Neuronal stem cell (in vitro differentiated cells): ENCODE measurements at regions not wholly inside any gene's neighbourhood (a gene's known extent, or its start where the extent isn't known, plus 50 kb on each side); places are given as distances from the start of the nearest gene placed in this dataset.

Source experiments
- DNase-seq: peaks from one replicate; pipeline ENCODE4 v3.0.0-alpha.2; 2013; ENCODE audit warnings: low spot score
- H2AFZ ChIP-seq: one replicate; pipeline ENCODE4 v1.6.1; 2013; ENCODE audit warnings: mild to moderate bottlenecking, low read length, inconsistent platforms
- H2AK5ac ChIP-seq: 2 replicates; pipeline ENCODE4 v1.6.1; 2013; ENCODE audit warnings: low read depth, mild to moderate bottlenecking, inconsistent platforms, low read length, moderate library complexity, mixed read lengths
- H2BK120ac ChIP-seq: 2 replicates; pipeline ENCODE4 v1.6.1; 2013; ENCODE audit warnings: low read depth, mild to moderate bottlenecking, inconsistent platforms, low read length, moderate library complexity, mixed read lengths
- H2BK12ac ChIP-seq: one replicate; pipeline ENCODE4 v1.6.1; 2013; ENCODE audit warnings: low read length, inconsistent platforms
- H2BK15ac ChIP-seq: 2 replicates; pipeline ENCODE4 v1.6.1; 2013; ENCODE audit warnings: mild to moderate bottlenecking, low read length, inconsistent platforms, mixed read lengths
- H2BK5ac ChIP-seq: one replicate; pipeline ENCODE4 v1.6.1; 2013; ENCODE audit warnings: inconsistent platforms, mild to moderate bottlenecking, low read length, moderate library complexity
- H3K14ac ChIP-seq: one replicate; pipeline ENCODE4 v1.6.1; 2013; ENCODE audit warnings: low read length, inconsistent platforms
- H3K18ac ChIP-seq: 2 replicates; pipeline ENCODE4 v1.6.1; 2013; ENCODE audit warnings: low read length, inconsistent platforms
- H3K23ac ChIP-seq: 2 replicates; pipeline ENCODE4 v1.6.1; 2013; ENCODE audit warnings: low read depth, mild to moderate bottlenecking, mixed read lengths, low read length, inconsistent platforms; ENCODE audit not compliant: poor library complexity
- H3K27ac ChIP-seq: replicated peaks from 3 replicates; pipeline ENCODE4 v1.5.1; 2013; ENCODE audit warnings: low read length, inconsistent platforms
- H3K27me3 ChIP-seq, 3 experiments: 2 replicates each; pipeline ENCODE4 v1.6.1; 2013; ENCODE audit warnings: low read length in 3 of 3, mild to moderate bottlenecking in 2 of 3, inconsistent platforms in 1 of 3, low read depth in 1 of 3, mixed read lengths in 1 of 3, moderate library complexity in 1 of 3; ENCODE audit not compliant: control insufficient read depth in 3 of 3, insufficient read depth in 3 of 3
- H3K36me3 ChIP-seq, 2 donors: replicated peaks in 1 of 2; 2 replicates each; pipeline ENCODE4 v1.6.1; 2013; ENCODE audit warnings: low read length in 2 of 2; ENCODE audit not compliant: control insufficient read depth in 2 of 2, insufficient read depth in 2 of 2
- H3K4ac ChIP-seq: 2 replicates; pipeline ENCODE4 v1.6.1; 2013; ENCODE audit warnings: inconsistent platforms, mild to moderate bottlenecking, low read length, moderate library complexity
- H3K4me1 ChIP-seq, 2 donors: 1 replicate in 1 of 2; 2 replicates in 1 of 2; pipeline ENCODE4 v1.6.1; 2013; ENCODE audit warnings: low read length in 2 of 2, low read depth in 1 of 2; ENCODE audit not compliant: control insufficient read depth in 2 of 2, insufficient read depth in 1 of 2
- H3K4me2 ChIP-seq: one replicate; pipeline ENCODE4 v1.6.1; 2013; ENCODE audit warnings: mild to moderate bottlenecking, low read length, inconsistent platforms; ENCODE audit not compliant: insufficient read depth, poor library complexity, severe bottlenecking
- H3K4me3 ChIP-seq, 2 donors: 2 replicates each; pipeline ENCODE4 v1.5.1; 2013; ENCODE audit warnings: low read length in 2 of 2, mild to moderate bottlenecking in 2 of 2, inconsistent platforms in 1 of 2, moderate library complexity in 1 of 2
- H3K79me1 ChIP-seq: one replicate; pipeline ENCODE4 v1.6.1; 2013; ENCODE audit warnings: low read depth, mild to moderate bottlenecking, inconsistent platforms, low read length, moderate library complexity
- H3K9ac ChIP-seq: one replicate; pipeline ENCODE4 v1.6.1; 2013; ENCODE audit warnings: mild to moderate bottlenecking, low read depth, low read length, inconsistent platforms; ENCODE audit not compliant: poor library complexity
- H3K9me3 ChIP-seq, 2 donors: replicated peaks in 1 of 2; 2 replicates each; pipeline versions ENCODE3 to v1.6.1; 2013; ENCODE audit warnings: low read length in 2 of 2, mild to moderate bottlenecking in 2 of 2, inconsistent platforms in 1 of 2, low read depth in 1 of 2, mixed read lengths in 1 of 2, moderate library complexity in 1 of 2; ENCODE audit not compliant: control insufficient read depth in 2 of 2, insufficient read depth in 1 of 2
- H4K8ac ChIP-seq: one replicate; pipeline ENCODE4 v1.6.1; 2013; ENCODE audit warnings: low read depth, mild to moderate bottlenecking, inconsistent platforms, low read length, moderate library complexity
- H4K91ac ChIP-seq: one replicate; pipeline ENCODE4 v1.6.1; 2013; ENCODE audit warnings: low read length, low read depth, mild to moderate bottlenecking, inconsistent platforms; ENCODE audit not compliant: poor library complexity
- WGBS, 2 donors: extraction: QIAGEN DNeasy Blood & Tissue Kit; methylation state at CpG; one replicate each; pipeline ENCODE4 v1.1.7; 2013; ENCODE audit warnings: missing lambda C conversion rate in 2 of 2, mixed read lengths in 1 of 2; ENCODE audit not compliant: insufficient read length in 2 of 2, insufficient replicate concordance in 1 of 2; ENCODE audit errors: extremely low coverage in 2 of 2; 5-methylcytosine and 5-hydroxymethylcytosine counted together

GRCh38 chr12:90899456-90900182 is 55.4 kb downstream of the CCER1 start:
- DNase-seq, result no peak
- Histone ChIP-seq H2AFZ (no peak overlapping the region), H3K4ac (no peak overlapping the region), H3K4me2 (no peak overlapping the region), H3K36me3 (no peaks in the 10 kb centered on the region), H3K9me3 (no peaks in the 10 kb centered on the region), H3K4me1 (no peaks in the 10 kb centered on the region), H3K27ac (no peak overlapping the region), H3K14ac (no peak overlapping the region), H3K27me3 (no peaks in the 10 kb centered on the region), H4K91ac (no peak overlapping the region), H2BK5ac (no peak overlapping the region), H2BK12ac (no peak overlapping the region), H4K8ac (no peak overlapping the region), H3K9ac (no peak overlapping the region), H3K23ac (no peak overlapping the region), H2AK5ac (no peak overlapping the region), H3K18ac (no peak overlapping the region), H3K4me3 (no peak overlapping the region), H2BK120ac (no peak overlapping the region), H2BK15ac (no peak overlapping the region), H3K79me1 (no peaks in the 10 kb centered on the region)
- no CpG with 5 or more reads among the region's 4 CpGs for WGBS, 2 donors

- H3K79me1 ChIP-seq, result no peaks in the 10 kb centered on the region
- H4K91ac ChIP-seq, result no peak overlapping the region
- no peak overlapping the region for H3K4ac ChIP-seq
- no peak overlapping the region for H2BK120ac ChIP-seq
- H2AK5ac ChIP-seq, result no peak overlapping the region
- H2BK5ac ChIP-seq, result no peak overlapping the region
- H3K27ac ChIP-seq, result no peak overlapping the region
- no peak overlapping the region for H2BK12ac ChIP-seq
- no peak overlapping the region for H3K4me2 ChIP-seq
- H4K8ac ChIP-seq, result no peak overlapping the region
- no peak overlapping the region for H2BK15ac ChIP-seq
- H3K4me1 ChIP-seq, result no peaks in the 10 kb centered on the region
- H3K14ac ChIP-seq, result no peak overlapping the region
- no peaks in the 10 kb centered on the region for H3K36me3 ChIP-seq
- no peak overlapping the region for H3K23ac ChIP-seq
- H3K18ac ChIP-seq, result no peak overlapping the region
- H3K9ac ChIP-seq, result no peak overlapping the region
- H3K9me3 ChIP-seq, result no peaks in the 10 kb centered on the region
- no peak overlapping the region for H3K4me3 ChIP-seq
- no peak for DNase-seq
- H3K27me3 ChIP-seq, result no peaks in the 10 kb centered on the region
- H2AFZ ChIP-seq, result no peak overlapping the region
Observed at GRCh38 chr12:90897986-90898385, 57.0 kb downstream of the CCER1 start.

GRCh38 chr12:90897316-90897715 is 57.7 kb downstream of the CCER1 start:
- no CpG with 5 or more reads among the region's 3 CpGs for WGBS, 2 donors
- Histone ChIP-seq H3K4me1 (no peaks in the 10 kb centered on the region), H3K4me3 (no peak overlapping the region), H3K27me3 (no peaks in the 10 kb centered on the region), H3K79me1 (no peaks in the 10 kb centered on the region), H3K4me2 (no peak overlapping the region), H2BK12ac (no peak overlapping the region), H3K18ac (no peak overlapping the region), H2AK5ac (no peak overlapping the region), H3K4ac (no peak overlapping the region), H3K9ac (no peak overlapping the region), H2BK5ac (no peak overlapping the region), H3K14ac (no peak overlapping the region), H3K36me3 (no peaks in the 10 kb centered on the region), H2BK15ac (no peak overlapping the region), H3K27ac (no peak overlapping the region), H4K91ac (no peak overlapping the region), H4K8ac (no peak overlapping the region), H2BK120ac (no peak overlapping the region), H3K23ac (no peak overlapping the region), H2AFZ (no peak overlapping the region), H3K9me3 (no peaks in the 10 kb centered on the region)
- DNase-seq, result no peak

GRCh38 chr12:90896821-90897220 is 58.2 kb downstream of the CCER1 start:
- no peaks in the 10 kb centered on the region for H3K4me1 ChIP-seq
- H3K4ac ChIP-seq, result no peak overlapping the region
- no peaks in the 10 kb centered on the region for H3K79me1 ChIP-seq
- H3K4me3 ChIP-seq, result no peak overlapping the region
- no peak for DNase-seq
- no peak overlapping the region for H2AK5ac ChIP-seq
- no peak overlapping the region for H2BK12ac ChIP-seq
- H2AFZ ChIP-seq, result no peak overlapping the region
- H3K14ac ChIP-seq, result no peak overlapping the region
- no peak overlapping the region for H3K23ac ChIP-seq
- H3K9me3 ChIP-seq, result no peaks in the 10 kb centered on the region
- no peak overlapping the region for H3K4me2 ChIP-seq
- H3K36me3 ChIP-seq, result no peaks in the 10 kb centered on the region
- no peak overlapping the region for H4K8ac ChIP-seq
- WGBS, 2 donors, result no CpG with 5 or more reads among the region's 1 CpG
- H3K27ac ChIP-seq, result no peak overlapping the region
- no peak overlapping the region for H3K18ac ChIP-seq
- no peak overlapping the region for H2BK120ac ChIP-seq
- H2BK15ac ChIP-seq, result no peak overlapping the region
- H3K9ac ChIP-seq, result no peak overlapping the region
- no peaks in the 10 kb centered on the region for H3K27me3 ChIP-seq
- H4K91ac ChIP-seq, result no peak overlapping the region
- no peak overlapping the region for H2BK5ac ChIP-seq
